Pancreas (tissue), 10 donors: ENCODE measurements at regions not wholly inside any gene's neighbourhood (a gene's known extent, or its start where the extent isn't known, plus 50 kb on each side); places are given as distances from the start of the nearest gene placed in this dataset.

ENCODE experiments used
- ATAC-seq, 4 donors: fragments of 200-7000 bp; cut with Tn5 transposase; one replicate each; pipeline versions ENCODE4 v1.8.0 to v1.9.1; 2020; ENCODE audit warnings: mild to moderate bottlenecking in 4 of 4, moderate library complexity in 4 of 4
- DNase-seq, 6 donors: peaks; one replicate each; pipeline ENCODE4 v3.0.0-alpha.2; 2020
- FAIRE-seq: peaks from 2 replicates; lab custom pipeline; 2012; peaks lifted over from hg19 to GRCh38; lab: Jason Lieb, UNC
- H3K27ac ChIP-seq, 4 donors: fragments of 200-600 bp; sonication (generic); 1 replicate in 3 of 4; 2 replicates in 1 of 4; pipeline versions ENCODE4 v1.5.0 to v1.8.0; 2020
- H3K27me3 ChIP-seq, 4 donors: fragments of 200-600 bp; one replicate each; pipeline ENCODE4 v1.8.0; 2021
- H3K36me3 ChIP-seq, 3 donors: fragments of 200-600 bp; sonication (generic) in 1 of 3; one replicate each; pipeline versions ENCODE4 v1.5.0 to v1.8.0; 2020 to 2021
- H3K4me1 ChIP-seq, 3 donors: fragments of 200-600 bp; one replicate each; pipeline ENCODE4 v1.8.0; 2021
- H3K4me3 ChIP-seq, 4 donors: fragments of 200-600 bp; sonication (generic) in 2 of 4; one replicate each; pipeline versions ENCODE4 v1.5.0 to v1.8.0; 2020 to 2021
- H3K9me3 ChIP-seq, 4 donors: fragments of 200-600 bp; one replicate each; pipeline ENCODE4 v1.8.0; 2021
- WGBS, 2 donors: extraction: QIAGEN DNeasy Blood & Tissue Kit; methylation state at CpG; one replicate each; pipeline ENCODE4 v1.1.7; 2013; 5-methylcytosine and 5-hydroxymethylcytosine counted together
- intact Hi-C, 3 donors: fragments of 100-400 bp; cut with DNase I; formaldehyde crosslinking; loops; one replicate each; pipeline versions ENCODE4 v1.11.1 to v1.14.2; 2022
- TF ChIP-seq, protein P1 (sequence below), 4 donors: fragments of 200-600 bp; sonication (generic) in 3 of 4; IDR thresholded peaks; one replicate each; pipeline versions ENCODE4 v1.5.0 to v1.8.0; 2021; ENCODE audit warnings: antibody characterized with exemption in 4 of 4
- donor health status: healthy with polysubstance abuse.
- donor health status: DM: no; HTN: no; CAD: no; lungs with moderate emphysema.
- donor health status: DM: no; HTN: no; CAD: no.
- donor health status: control.
- donor health status: control.
- donor health status: Bipolar disorder and iron deficiency.
- donor health status: DM: yes; HTN: yes; CAD: no.
- donor health status: DM: no; HTN: no; CAD: no.
- donor health status: DM: no; HTN: no; CAD: no.
- donor health status: DM: yes; HTN: yes; CAD: no.

DNA sequence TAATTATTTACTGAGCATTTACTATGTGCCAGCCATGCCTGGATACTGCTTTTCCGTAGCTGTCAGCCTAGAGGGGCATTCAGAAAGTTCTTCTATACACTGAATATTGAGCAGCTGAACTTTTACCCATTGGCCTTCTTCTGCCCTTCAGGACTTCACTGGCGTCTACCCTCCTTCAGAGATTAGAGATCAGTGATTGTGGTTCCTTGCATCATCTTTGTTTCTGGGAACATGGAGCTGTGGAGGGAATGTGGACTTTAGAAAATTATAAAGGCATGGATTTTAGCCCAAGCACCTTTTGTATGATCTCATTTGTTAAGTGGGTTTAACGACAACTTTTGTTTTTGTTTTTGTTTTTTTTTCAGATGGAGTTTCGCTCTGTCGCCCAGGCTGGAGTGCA lies 58.7 kb upstream of the POU3F1 start:
- TF ChIP-seq, protein P1, sequence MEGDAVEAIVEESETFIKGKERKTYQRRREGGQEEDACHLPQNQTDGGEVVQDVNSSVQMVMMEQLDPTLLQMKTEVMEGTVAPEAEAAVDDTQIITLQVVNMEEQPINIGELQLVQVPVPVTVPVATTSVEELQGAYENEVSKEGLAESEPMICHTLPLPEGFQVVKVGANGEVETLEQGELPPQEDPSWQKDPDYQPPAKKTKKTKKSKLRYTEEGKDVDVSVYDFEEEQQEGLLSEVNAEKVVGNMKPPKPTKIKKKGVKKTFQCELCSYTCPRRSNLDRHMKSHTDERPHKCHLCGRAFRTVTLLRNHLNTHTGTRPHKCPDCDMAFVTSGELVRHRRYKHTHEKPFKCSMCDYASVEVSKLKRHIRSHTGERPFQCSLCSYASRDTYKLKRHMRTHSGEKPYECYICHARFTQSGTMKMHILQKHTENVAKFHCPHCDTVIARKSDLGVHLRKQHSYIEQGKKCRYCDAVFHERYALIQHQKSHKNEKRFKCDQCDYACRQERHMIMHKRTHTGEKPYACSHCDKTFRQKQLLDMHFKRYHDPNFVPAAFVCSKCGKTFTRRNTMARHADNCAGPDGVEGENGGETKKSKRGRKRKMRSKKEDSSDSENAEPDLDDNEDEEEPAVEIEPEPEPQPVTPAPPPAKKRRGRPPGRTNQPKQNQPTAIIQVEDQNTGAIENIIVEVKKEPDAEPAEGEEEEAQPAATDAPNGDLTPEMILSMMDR (IDR thresholded peaks at IDR 0.05): no peak
- intact Hi-C loops: no loop called here
- DNase-seq (no peak), ATAC-seq (no peak), FAIRE-seq (no peak)
- WGBS, 2 donors: 80 to 84% methylated on average over 5 of the region's 5 CpGs
- Histone ChIP-seq H3K9me3 (no peaks in the 10 kb centered on the region), H3K4me1 (no peaks in the 10 kb centered on the region), H3K4me3 (no peak overlapping the region), H3K27me3 (no peaks in the 10 kb centered on the region), H3K27ac (no peak overlapping the region), H3K36me3 (no peaks in the 10 kb centered on the region)

GRCh38 chr1:38102636-38103035 lies 56.0 kb upstream of the POU3F1 start:
- Histone ChIP-seq H3K27ac (no peak overlapping the region), H3K27me3 (no peaks in the 10 kb centered on the region), H3K4me1 (no peaks in the 10 kb centered on the region), H3K9me3 (no peaks in the 10 kb centered on the region), H3K4me3 (no peak overlapping the region), H3K36me3 (no peaks in the 10 kb centered on the region)
- intact Hi-C loops: no loop called here
- no peak for DNase-seq
- FAIRE-seq: no peak
- TF ChIP-seq, protein P1 (IDR thresholded peaks at IDR 0.05): no peak
- no peak for ATAC-seq
- WGBS, 2 donors: 72 to 75% methylated on average over 3 of the region's 3 CpGs

- H3K4me1 ChIP-seq: no peaks in the 10 kb centered on the region
- 77 to 80% methylated on average over 8 of the region's 8 CpGs for WGBS, 2 donors
- TF ChIP-seq, protein P1 (IDR thresholded peaks at IDR 0.05): no peak
- ATAC-seq (no peak), FAIRE-seq (no peak), DNase-seq (no peak)
- H3K9me3 ChIP-seq: no peaks in the 10 kb centered on the region
- no peak overlapping the region for H3K4me3 ChIP-seq
- H3K27ac ChIP-seq: no peak overlapping the region
- H3K27me3 ChIP-seq: no peaks in the 10 kb centered on the region
- no peaks in the 10 kb centered on the region for H3K36me3 ChIP-seq
- intact Hi-C loops: no loop called here
Measured at GRCh38 chr1:38101037-38101785, 54.6 kb upstream of the POU3F1 start.

DNA sequence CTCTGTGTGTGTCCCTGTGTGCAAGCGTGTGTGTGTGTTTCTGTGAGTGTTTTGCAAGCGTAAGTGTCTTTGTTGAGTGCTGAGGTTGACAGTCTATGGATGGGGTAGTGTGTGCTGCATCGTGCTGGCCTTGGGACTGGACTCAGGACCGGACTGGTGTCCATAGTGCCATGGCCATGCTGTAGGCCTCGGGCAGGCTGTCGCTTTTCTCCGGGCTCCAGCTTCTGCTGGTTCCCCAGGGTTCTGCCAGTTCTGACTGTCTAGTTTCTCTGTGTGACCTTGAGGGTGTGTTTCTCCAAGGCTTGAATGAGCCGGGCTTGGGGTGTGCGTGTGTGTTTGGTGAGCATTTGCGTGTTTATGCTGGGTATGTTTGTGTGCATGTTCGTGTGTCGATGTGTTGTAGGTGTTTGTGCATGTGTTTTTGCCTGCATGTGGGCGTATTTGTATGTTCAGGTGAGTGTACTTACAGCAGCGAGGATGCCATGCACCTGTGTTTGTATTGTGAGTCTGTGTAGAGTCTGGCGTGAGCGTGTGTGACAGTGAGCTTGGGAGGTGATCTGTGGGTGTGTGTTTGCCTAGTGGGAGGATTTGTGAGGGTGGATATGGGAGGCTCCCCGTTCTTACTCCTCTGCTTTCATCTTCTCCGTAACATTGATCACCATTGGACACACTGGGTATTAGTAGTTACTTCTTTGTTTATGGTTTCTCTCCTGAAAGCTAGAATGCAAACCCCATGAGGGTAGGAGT lies 51.7 kb upstream of the POU3F1 start:
- Histone ChIP-seq H3K9me3 (no peaks in the 10 kb centered on the region), H3K36me3 (no peaks in the 10 kb centered on the region), H3K4me1 (no peaks in the 10 kb centered on the region), H3K27ac (no peak overlapping the region), H3K4me3 (no peak overlapping the region), H3K27me3 (peaks cover 0 to 4% (median 0%) of the 10 kb centered on the region in 4 donors)
- intact Hi-C loops: no loop called here
- ATAC-seq: no peak
- FAIRE-seq: no peak
- DNase-seq: no peak
- TF ChIP-seq, protein P1 (IDR thresholded peaks at IDR 0.05): no peak
- 62 to 65% methylated on average over 18 of the region's 18 CpGs for WGBS, 2 donors
